Mesothelial cell of epicardium (in vitro differentiated cells): ENCODE measurements at regions not wholly inside any gene's neighbourhood (a gene's known extent, or its start where the extent isn't known, plus 50 kb on each side); places are given as distances from the start of the nearest gene placed in this dataset.

Experiments
- DNase-seq, 2 experiments: peaks; one replicate each; pipeline ENCODE4 v3.0.0; 2021; ENCODE audit warnings: low spot score in 2 of 2; ENCODE audit not compliant: unreplicated experiment in 2 of 2
- H3K27ac Mint-ChIP-seq: 2 replicates; pipeline ENCODE4 v1.8.0; 2021; ENCODE audit warnings: mixed read lengths
- H3K27me3 Mint-ChIP-seq: 2 replicates; pipeline ENCODE4 v1.8.0; 2021; ENCODE audit warnings: low read depth, mixed read lengths
- H3K36me3 Mint-ChIP-seq: 2 replicates; pipeline ENCODE4 v1.8.0; 2021; ENCODE audit warnings: mixed read lengths
- H3K4me1 Mint-ChIP-seq: 2 replicates; pipeline ENCODE4 v1.8.0; 2021; ENCODE audit warnings: mixed read lengths
- H3K4me3 Mint-ChIP-seq: 2 replicates; pipeline ENCODE4 v1.8.0; 2021; ENCODE audit warnings: mild to moderate bottlenecking, moderate library complexity, mixed read lengths
- H3K9me3 Mint-ChIP-seq: 2 replicates; pipeline ENCODE4 v1.8.0; 2021; ENCODE audit warnings: mixed read lengths
- CTCF ChIP-seq: fragments of 200-600 bp; sonication (generic); IDR thresholded peaks from one replicate; pipeline ENCODE4 v1.5.0; 2021; ENCODE audit warnings: antibody characterized with exemption; ENCODE audit not compliant: unreplicated experiment

DNA sequence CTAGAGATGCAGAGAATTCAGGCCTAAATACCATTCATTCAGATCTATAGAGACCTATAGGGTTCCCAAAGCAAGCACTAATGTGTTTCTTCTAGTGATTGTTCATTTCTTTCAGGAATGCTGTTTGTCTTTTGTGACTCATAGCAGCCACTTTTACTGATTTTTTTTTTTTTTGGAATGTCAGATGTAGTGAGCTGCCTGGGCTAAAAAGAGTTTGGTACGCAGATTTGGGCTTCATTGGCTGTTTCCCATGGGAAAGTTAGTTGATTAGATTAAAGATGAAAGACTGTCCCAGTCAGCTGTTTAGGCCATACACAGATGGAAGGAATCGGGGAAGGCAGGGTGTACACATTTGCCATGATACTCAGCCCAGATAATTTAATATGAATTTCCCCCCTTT, 87.6 kb downstream of the CDC42EP3 start:
- no peak overlapping the region for H3K27ac Mint-ChIP-seq
- H3K27me3 Mint-ChIP-seq = no peaks in the 10 kb centered on the region
- H3K9me3 Mint-ChIP-seq = peaks cover 13% of the 10 kb centered on the region
- peaks cover 50% of the 10 kb centered on the region for H3K4me1 Mint-ChIP-seq
- no peak for DNase-seq
- H3K36me3 Mint-ChIP-seq = no peaks in the 10 kb centered on the region
- TF ChIP-seq CTCF = no peak
- no peak overlapping the region for H3K4me3 Mint-ChIP-seq

DNA sequence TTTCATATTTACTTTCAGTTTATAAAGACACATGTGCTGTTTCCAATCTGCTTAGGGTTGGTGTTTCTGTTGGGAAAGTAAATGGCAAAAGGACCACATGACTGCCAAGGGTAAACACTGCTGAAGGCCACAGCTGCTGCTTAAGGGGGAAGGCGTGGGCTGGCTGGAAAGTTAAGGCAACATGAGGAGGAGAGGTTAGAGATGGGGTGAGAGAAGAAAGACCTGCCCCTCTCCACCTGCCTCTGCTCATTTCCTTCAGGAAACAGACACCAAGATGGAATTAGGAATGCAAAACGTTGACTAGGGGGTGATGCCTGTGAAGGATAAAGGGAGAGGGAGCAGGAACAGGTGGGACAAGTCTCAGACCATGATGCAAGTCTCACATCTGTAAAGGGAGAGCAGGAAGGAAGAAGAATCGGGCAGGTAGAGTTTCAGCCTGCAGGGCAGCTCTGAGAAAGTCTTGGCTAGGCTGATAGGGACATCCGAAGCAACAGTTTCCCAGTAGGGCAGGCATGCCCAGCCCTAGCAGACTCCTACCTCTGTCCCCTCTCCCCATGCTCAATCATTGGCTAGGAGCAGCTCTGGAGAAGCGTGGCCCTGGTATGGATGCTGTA, 86.0 kb downstream of the CDC42EP3 start:
- H3K36me3 Mint-ChIP-seq = no peaks in the 10 kb centered on the region
- no peak for TF ChIP-seq CTCF
- DNase-seq = no peak
- no peak overlapping the region for H3K4me3 Mint-ChIP-seq
- H3K9me3 Mint-ChIP-seq = peaks cover under 1% of the 10 kb centered on the region
- H3K27me3 Mint-ChIP-seq = no peaks in the 10 kb centered on the region
- peaks cover 57% of the 10 kb centered on the region for H3K4me1 Mint-ChIP-seq
- H3K27ac Mint-ChIP-seq = no peak overlapping the region

GRCh38 chr2:37585982-37586621, 85.3 kb downstream of the CDC42EP3 start:
- H3K9me3 Mint-ChIP-seq = no peaks in the 10 kb centered on the region
- H3K4me3 Mint-ChIP-seq = no peak overlapping the region
- no peaks in the 10 kb centered on the region for H3K36me3 Mint-ChIP-seq
- no peak for TF ChIP-seq CTCF
- DNase-seq = no peak
- peaks cover 61% of the 10 kb centered on the region for H3K4me1 Mint-ChIP-seq
- H3K27ac Mint-ChIP-seq = no peak overlapping the region
- H3K27me3 Mint-ChIP-seq = no peaks in the 10 kb centered on the region

DNA sequence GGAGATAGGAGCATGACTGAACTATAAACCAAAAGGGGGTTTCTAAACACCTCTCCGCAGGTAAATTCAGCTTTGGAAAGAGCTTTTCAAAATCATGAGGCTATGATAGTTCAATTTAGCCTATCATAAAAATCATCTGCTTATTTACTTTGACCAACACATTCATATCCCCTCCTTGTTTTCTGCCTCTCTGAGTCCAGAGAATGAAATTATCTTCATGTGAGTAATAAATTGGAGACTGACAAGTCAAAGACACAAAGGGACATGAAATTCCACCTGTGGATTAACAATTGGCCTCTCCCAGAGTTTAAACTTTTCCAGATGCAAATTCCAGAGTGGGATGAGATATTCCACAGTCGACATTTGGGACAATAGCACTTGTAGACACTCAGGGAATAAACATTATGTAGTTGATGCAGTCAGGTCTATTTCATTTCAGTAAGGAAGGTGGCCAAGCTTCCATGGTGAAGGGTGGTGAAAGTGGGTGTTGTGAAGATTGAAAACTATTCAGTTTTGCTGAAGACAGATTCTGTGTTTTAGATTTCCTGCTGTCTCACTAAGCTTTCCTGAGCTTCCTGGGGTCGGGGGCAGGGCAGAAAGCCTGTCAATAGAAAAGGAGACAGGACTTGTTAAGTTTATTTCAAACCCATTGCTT, 84.7 kb downstream of the CDC42EP3 start:
- Mint-ChIP-seq H3K27me3 (no peaks in the 10 kb centered on the region), H3K4me3 (no peak overlapping the region), H3K9me3 (no peaks in the 10 kb centered on the region), H3K36me3 (no peaks in the 10 kb centered on the region), H3K27ac (no peak overlapping the region), H3K4me1 (peaks cover 58% of the 10 kb centered on the region)
- TF ChIP-seq CTCF = no peak
- no peak for DNase-seq

DNA sequence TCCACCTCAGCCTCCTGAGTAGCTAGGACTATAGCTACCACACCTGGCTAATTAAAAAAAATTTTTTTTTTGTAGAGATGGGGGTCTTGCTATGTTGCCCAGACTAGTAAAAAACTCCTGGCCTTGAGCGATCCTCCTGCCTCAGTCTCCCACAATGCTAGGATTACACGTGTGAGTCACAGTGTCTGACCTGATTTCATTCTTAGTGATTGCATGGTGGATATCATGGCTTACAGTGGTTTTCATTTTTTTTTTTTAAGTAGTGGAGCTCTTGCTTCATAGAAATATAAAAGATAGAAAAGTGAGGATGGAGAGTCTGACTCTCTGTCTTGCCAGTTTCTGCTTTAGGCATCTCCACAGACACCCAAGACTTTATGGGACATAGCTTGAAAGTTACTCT, 83.6 kb downstream of the CDC42EP3 start:
- Mint-ChIP-seq H3K4me3 (no peak overlapping the region), H3K4me1 (peaks cover 52% of the 10 kb centered on the region), H3K9me3 (no peaks in the 10 kb centered on the region), H3K36me3 (no peaks in the 10 kb centered on the region), H3K27me3 (no peaks in the 10 kb centered on the region), H3K27ac (no peak overlapping the region)
- DNase-seq = no peak
- TF ChIP-seq CTCF = no peak
